OCI-LY3 (cell line): ENCODE measurements at regions not wholly inside any gene's neighbourhood (a gene's known extent, or its start where the extent isn't known, plus 50 kb on each side); places are given as distances from the start of the nearest gene placed in this dataset.

Experiments
- H2AFZ ChIP-seq: fragments of 200-600, 300-600 bp; shearing (Covaris generic); 2 replicates; pipeline ENCODE4 v1.6.0; 2014; ENCODE audit warnings: antibody characterized with exemption, low read depth, low read length
- H3K27ac ChIP-seq: fragments of 200-600, 300-600 bp; sonication (generic); 2 replicates; pipeline ENCODE4 v1.5.1; 2014; ENCODE audit warnings: mild to moderate bottlenecking, low read length, moderate library complexity, mixed read lengths
- H3K27me3 ChIP-seq: fragments of 200-600, 300-600 bp; sonication (generic); 2 replicates; pipeline ENCODE4 v1.6.1; 2014; ENCODE audit warnings: low read depth, low read length, mixed read lengths
- H3K36me3 ChIP-seq: fragments of 200-600, 300-600 bp; sonication (generic); replicated peaks from 2 replicates; pipeline ENCODE3; 2014; ENCODE audit warnings: low read depth, low read length, mixed read lengths
- H3K4me1 ChIP-seq: fragments of 300-600, 200-600 bp; sonication (generic); 2 replicates; pipeline ENCODE4 v1.6.1; 2014; ENCODE audit warnings: low read length, mixed read lengths
- H3K4me2 ChIP-seq: fragments of 200-600, 300-600 bp; sonication (generic); 2 replicates; pipeline ENCODE4 v1.6.1; 2014; ENCODE audit warnings: low read length, mixed read lengths
- H3K4me3 ChIP-seq: fragments of 300-600, 200-600 bp; sonication (generic); 2 replicates; pipeline ENCODE4 v1.5.1; 2014; ENCODE audit warnings: antibody characterized with exemption, mild to moderate bottlenecking, low read length, moderate library complexity
- H3K79me2 ChIP-seq: fragments of 300-600, 200-600 bp; shearing (Covaris generic); 2 replicates; pipeline ENCODE4 v1.6.1; 2014; ENCODE audit warnings: mild to moderate bottlenecking, low read length, mixed read lengths
- H3K9ac ChIP-seq: fragments of 300-600, 200-600 bp; shearing (Covaris generic); 2 replicates; pipeline ENCODE4 v1.6.0; 2014; ENCODE audit warnings: mild to moderate bottlenecking, low read length, moderate library complexity
- H3K9me3 ChIP-seq: fragments of 200-600, 300-600 bp; shearing (Covaris generic); 2 replicates; pipeline ENCODE4 v1.6.1; 2014; ENCODE audit warnings: low read length, mixed read lengths; ENCODE audit not compliant: insufficient read depth
- H4K20me1 ChIP-seq: fragments of 200-600, 300-600 bp; sonication (generic); 2 replicates; pipeline ENCODE4 v1.6.1; 2016; ENCODE audit warnings: low read length, mixed read lengths; ENCODE audit not compliant: insufficient read depth
- CTCF ChIP-seq: fragments of 200-600, 300-600 bp; sonication (generic); IDR thresholded peaks from 2 replicates; pipeline ENCODE4 v1.5.1; 2014; ENCODE audit warnings: antibody characterized with exemption, low read length, low read depth
- EZH2phosphoT487 ChIP-seq: fragments of 200-600 bp; shearing (Covaris generic); IDR thresholded peaks from 2 replicates; pipeline ENCODE4 v1.6.1; 2018; ENCODE audit warnings: antibody characterized with exemption, mixed run types, low read depth

GRCh38 chr9:12972608-12973589 is 198.1 kb downstream of the LURAP1L start:
- no peak overlapping the region for H3K4me3 ChIP-seq
- no peak overlapping the region for H3K4me2 ChIP-seq
- no peak overlapping the region for H2AFZ ChIP-seq
- no peaks in the 10 kb centered on the region for H3K9me3 ChIP-seq
- H3K9ac ChIP-seq, result no peak overlapping the region
- no peaks in the 10 kb centered on the region for H3K27me3 ChIP-seq
- H4K20me1 ChIP-seq, result no peaks in the 10 kb centered on the region
- no peak overlapping the region for H3K27ac ChIP-seq
- H3K36me3 ChIP-seq, result no peaks in the 10 kb centered on the region
- TF ChIP-seq EZH2phosphoT487, result no peak
- peak; percentile 25; the same call in 1 of the 2 replicates for TF ChIP-seq CTCF
- no peaks in the 10 kb centered on the region for H3K4me1 ChIP-seq
- no peaks in the 10 kb centered on the region for H3K79me2 ChIP-seq

- H3K79me2 ChIP-seq, result no peaks in the 10 kb centered on the region
- no peaks in the 10 kb centered on the region for H3K27me3 ChIP-seq
- H3K9me3 ChIP-seq, result no peaks in the 10 kb centered on the region
- H2AFZ ChIP-seq, result no peak overlapping the region
- H3K4me1 ChIP-seq, result no peaks in the 10 kb centered on the region
- H3K9ac ChIP-seq, result no peak overlapping the region
- no peaks in the 10 kb centered on the region for H3K36me3 ChIP-seq
- no peaks in the 10 kb centered on the region for H4K20me1 ChIP-seq
- TF ChIP-seq CTCF (no peak), EZH2phosphoT487 (no peak)
- H3K4me3 ChIP-seq, result no peak overlapping the region
- no peak overlapping the region for H3K4me2 ChIP-seq
- no peak overlapping the region for H3K27ac ChIP-seq
These were observed 198.9 kb downstream of the LURAP1L start for GRCh38 chr9:12973710-12974109.

GRCh38 chr9:12974671-12975070 is 199.9 kb downstream of the LURAP1L start:
- H3K27me3 ChIP-seq, result no peaks in the 10 kb centered on the region
- no peaks in the 10 kb centered on the region for H3K36me3 ChIP-seq
- no peak overlapping the region for H3K4me3 ChIP-seq
- H3K79me2 ChIP-seq, result no peaks in the 10 kb centered on the region
- no peaks in the 10 kb centered on the region for H3K9me3 ChIP-seq
- no peaks in the 10 kb centered on the region for H3K4me1 ChIP-seq
- H2AFZ ChIP-seq, result no peak overlapping the region
- H3K4me2 ChIP-seq, result no peak overlapping the region
- no peaks in the 10 kb centered on the region for H4K20me1 ChIP-seq
- TF ChIP-seq EZH2phosphoT487 (no peak), CTCF (no peak)
- no peak overlapping the region for H3K9ac ChIP-seq
- H3K27ac ChIP-seq, result no peak overlapping the region

GRCh38 chr9:12975496-12975895 is 200.7 kb downstream of the LURAP1L start:
- H3K4me3 ChIP-seq, result no peak overlapping the region
- no peak overlapping the region for H3K4me2 ChIP-seq
- no peak overlapping the region for H3K9ac ChIP-seq
- no peaks in the 10 kb centered on the region for H3K27me3 ChIP-seq
- TF ChIP-seq CTCF (no peak), EZH2phosphoT487 (no peak)
- no peak overlapping the region for H2AFZ ChIP-seq
- H3K27ac ChIP-seq, result no peak overlapping the region
- H3K4me1 ChIP-seq, result no peaks in the 10 kb centered on the region
- no peaks in the 10 kb centered on the region for H3K9me3 ChIP-seq
- H4K20me1 ChIP-seq, result no peaks in the 10 kb centered on the region
- H3K79me2 ChIP-seq, result no peaks in the 10 kb centered on the region
- H3K36me3 ChIP-seq, result no peaks in the 10 kb centered on the region
